ENCODE measurements at regions not wholly inside any gene's neighbourhood (a gene's known extent, or its start where the extent isn't known, plus 50 kb on each side); places are given as distances from the start of the nearest gene placed in this dataset.

DNA sequence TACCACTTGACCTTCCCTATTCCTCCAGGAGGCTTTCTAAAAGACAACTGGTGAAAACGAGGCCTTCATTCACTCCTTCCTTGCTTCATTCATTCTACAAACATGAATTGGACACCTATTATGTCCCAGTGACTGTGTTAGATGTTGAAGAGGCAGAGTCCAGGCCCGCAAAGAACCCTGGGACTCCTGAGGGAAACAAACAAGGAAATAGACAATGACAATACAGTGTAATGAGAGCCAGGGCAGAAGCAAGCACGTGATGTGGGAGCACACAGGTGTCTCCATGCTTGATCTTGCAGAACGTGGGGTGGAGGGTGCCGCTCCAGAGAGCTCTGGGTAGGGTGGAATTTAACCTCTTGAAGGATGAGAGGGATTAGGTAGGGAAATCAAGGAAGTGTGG, 137.6 kb upstream of the KLF3 start:
- in situ Hi-C loops (cut with MboI) = no loop called here
- H3K9me3 ChIP-seq (replicated peaks; ENCODE audit: control insufficient read depth, insufficient read depth, low read depth, low read length) = no peaks in the 10 kb centered on the region
- H3K27ac ChIP-seq (ENCODE audit: extremely low read depth, low read depth, low read length) = no peak overlapping the region
- ATAC-seq (no peak), FAIRE-seq (no peak), DNase-seq (ENCODE audit: extremely low read depth in 1 of 4, low spot score in 3 of 4) (no peak)
- ChIA-PET CTCF (ENCODE audit: low intra/inter-chr PET ratio) (no interaction called here), POLR2A (no interaction called here)
- H3K9me1 ChIP-seq (ENCODE audit: control insufficient read depth, insufficient read depth, low read length) = no peaks in the 10 kb centered on the region
- no peaks in the 10 kb centered on the region for H4K20me1 ChIP-seq (replicated peaks; ENCODE audit: control insufficient read depth, insufficient read depth, low read length)
- no TSS peak for BruUV-seq (replicated peaks)
- no peaks in the 10 kb centered on the region for H3K36me3 ChIP-seq (ENCODE audit: control insufficient read depth, insufficient read depth, low read length)
- peak overlapping the region; percentile 41; the same call in 1 of the 2 replicates for H2AFZ ChIP-seq (ENCODE audit: low read depth, low read length)
- H3K4me3 ChIP-seq = no peak overlapping the region
- peaks cover 24 to 52% of the 10 kb centered on the region in 2 experiments for H3K4me1 ChIP-seq (replicated peaks in 1 of 2; ENCODE audit: control insufficient read depth in 2 of 2, insufficient read depth in 2 of 2, low read length in 2 of 2)
- no peaks in the 10 kb centered on the region for H3K79me2 ChIP-seq (ENCODE audit: control insufficient read depth, insufficient read depth, low read length)
- H3K27me3 ChIP-seq (ENCODE audit: control insufficient read depth in 2 of 2, insufficient read depth in 2 of 2, low read length in 2 of 2) = no peaks in the 10 kb centered on the region
- WGBS (ENCODE audit: insufficient coverage, low coverage, missing lambda C conversion rate) = 77% methylated on average over 5 of the region's 5 CpGs
- TF ChIP-seq SP1 (CRISPR knock-in tag; IDR thresholded peaks at IDR 0.05) (no peak), ZNF592 (IDR thresholded peaks at IDR 0.05) (0 out of 2 replicates have a peak, but pooled peaks have one; percentile 29), SNRNP70 (optimal IDR thresholded peaks at IDR 0.05; ENCODE audit: low read depth, low read length) (no peak), RBM17 (IDR thresholded peaks at IDR 0.05; ENCODE audit: borderline replicate concordance, low read depth, low read length) (no peak)
- intact Hi-C loops (cut with micrococcal nuclease) = loop anchor here (10.0 kb wide), 2 partner anchors 142 to 462 kb away; no protein-coding TSS in a partner anchor
- no peak overlapping the region for H3K4me2 ChIP-seq (ENCODE audit: insufficient read depth, low read length)
- H3K9ac ChIP-seq (ENCODE audit: insufficient read depth in 1 of 2, low read depth in 2 of 2, low read length in 2 of 2) = no peak overlapping the region

Measured in K562 (cell line).